Body of pancreas (tissue), 4 donors: ENCODE measurements at regions not wholly inside any gene's neighbourhood (a gene's known extent, or its start where the extent isn't known, plus 50 kb on each side); places are given as distances from the start of the nearest gene placed in this dataset.

ENCODE experiments used
- POLR2A ChIP-seq, 3 donors: fragments of 450-650 bp; IDR thresholded peaks; one replicate each; pipeline ENCODE4 v1.6.1; 2016; ENCODE audit warnings: antibody characterized with exemption in 3 of 3, mild to moderate bottlenecking in 2 of 3
- TF ChIP-seq, protein P1 (sequence below), 7 experiments: fragments of 450-650 bp in 4 of 7; fragments of 200-600 bp in 3 of 7; sonication (generic) in 3 of 7; IDR thresholded peaks; one replicate each; pipeline ENCODE4 v1.5.1; 2016 to 2019; ENCODE audit warnings: antibody characterized with exemption in 7 of 7

DNA sequence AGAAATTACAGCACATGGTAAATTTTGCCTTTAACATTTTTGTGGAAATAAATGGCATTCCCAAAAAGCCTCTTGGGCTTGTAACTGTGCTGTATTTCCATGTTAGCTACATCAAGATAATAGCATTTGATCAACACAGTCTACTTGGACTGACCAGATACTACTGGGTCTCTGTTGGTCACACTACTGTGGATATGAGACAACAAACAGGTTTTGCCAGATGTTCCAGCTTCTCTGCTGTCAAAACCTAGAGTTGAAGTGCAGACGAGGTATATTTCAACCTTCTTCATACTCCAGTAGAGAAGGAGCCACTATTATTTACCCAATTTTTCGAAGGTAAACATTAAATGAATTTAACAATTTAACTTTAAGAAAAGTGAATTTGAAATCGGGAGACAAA lies 284.7 kb upstream of the CITED2 start:
- TF ChIP-seq, protein P1, sequence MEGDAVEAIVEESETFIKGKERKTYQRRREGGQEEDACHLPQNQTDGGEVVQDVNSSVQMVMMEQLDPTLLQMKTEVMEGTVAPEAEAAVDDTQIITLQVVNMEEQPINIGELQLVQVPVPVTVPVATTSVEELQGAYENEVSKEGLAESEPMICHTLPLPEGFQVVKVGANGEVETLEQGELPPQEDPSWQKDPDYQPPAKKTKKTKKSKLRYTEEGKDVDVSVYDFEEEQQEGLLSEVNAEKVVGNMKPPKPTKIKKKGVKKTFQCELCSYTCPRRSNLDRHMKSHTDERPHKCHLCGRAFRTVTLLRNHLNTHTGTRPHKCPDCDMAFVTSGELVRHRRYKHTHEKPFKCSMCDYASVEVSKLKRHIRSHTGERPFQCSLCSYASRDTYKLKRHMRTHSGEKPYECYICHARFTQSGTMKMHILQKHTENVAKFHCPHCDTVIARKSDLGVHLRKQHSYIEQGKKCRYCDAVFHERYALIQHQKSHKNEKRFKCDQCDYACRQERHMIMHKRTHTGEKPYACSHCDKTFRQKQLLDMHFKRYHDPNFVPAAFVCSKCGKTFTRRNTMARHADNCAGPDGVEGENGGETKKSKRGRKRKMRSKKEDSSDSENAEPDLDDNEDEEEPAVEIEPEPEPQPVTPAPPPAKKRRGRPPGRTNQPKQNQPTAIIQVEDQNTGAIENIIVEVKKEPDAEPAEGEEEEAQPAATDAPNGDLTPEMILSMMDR (IDR thresholded peaks at IDR 0.05) = no peak
- no peak for TF ChIP-seq POLR2A (IDR thresholded peaks at IDR 0.05)
